ENCODE measurements at regions not wholly inside any gene's neighbourhood (a gene's known extent, or its start where the extent isn't known, plus 50 kb on each side); places are given as distances from the start of the nearest gene placed in this dataset.
"Not testable (repeated sequence)": the region's sequence is repeated elsewhere in the genome, so short reads cannot be mapped to it uniquely, and the experiment has no call there.

DNA sequence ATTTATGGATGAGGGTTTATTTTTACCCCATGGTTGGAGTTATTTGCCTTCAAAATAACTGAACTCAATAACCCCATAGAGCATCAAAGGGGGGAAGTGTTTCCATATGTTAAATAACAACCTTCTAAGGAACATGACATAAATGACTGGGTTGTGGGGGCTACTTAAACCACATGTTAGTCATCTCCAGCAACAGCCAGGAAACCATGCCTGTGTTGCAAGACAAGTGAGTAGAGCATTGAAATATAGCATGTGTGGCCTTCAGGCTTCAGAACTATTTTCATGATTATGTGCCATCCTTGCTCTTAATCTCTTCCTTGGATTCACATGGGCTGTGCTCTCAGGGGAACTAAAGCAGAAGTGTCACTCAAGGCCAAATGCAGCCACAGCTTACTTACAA is 431.2 kb downstream of the AGTPBP1 start:
- TF ChIP-seq, protein P1, sequence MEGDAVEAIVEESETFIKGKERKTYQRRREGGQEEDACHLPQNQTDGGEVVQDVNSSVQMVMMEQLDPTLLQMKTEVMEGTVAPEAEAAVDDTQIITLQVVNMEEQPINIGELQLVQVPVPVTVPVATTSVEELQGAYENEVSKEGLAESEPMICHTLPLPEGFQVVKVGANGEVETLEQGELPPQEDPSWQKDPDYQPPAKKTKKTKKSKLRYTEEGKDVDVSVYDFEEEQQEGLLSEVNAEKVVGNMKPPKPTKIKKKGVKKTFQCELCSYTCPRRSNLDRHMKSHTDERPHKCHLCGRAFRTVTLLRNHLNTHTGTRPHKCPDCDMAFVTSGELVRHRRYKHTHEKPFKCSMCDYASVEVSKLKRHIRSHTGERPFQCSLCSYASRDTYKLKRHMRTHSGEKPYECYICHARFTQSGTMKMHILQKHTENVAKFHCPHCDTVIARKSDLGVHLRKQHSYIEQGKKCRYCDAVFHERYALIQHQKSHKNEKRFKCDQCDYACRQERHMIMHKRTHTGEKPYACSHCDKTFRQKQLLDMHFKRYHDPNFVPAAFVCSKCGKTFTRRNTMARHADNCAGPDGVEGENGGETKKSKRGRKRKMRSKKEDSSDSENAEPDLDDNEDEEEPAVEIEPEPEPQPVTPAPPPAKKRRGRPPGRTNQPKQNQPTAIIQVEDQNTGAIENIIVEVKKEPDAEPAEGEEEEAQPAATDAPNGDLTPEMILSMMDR (IDR thresholded peaks at IDR 0.05): no peak
- H3K27me3 ChIP-seq: no peaks in the 10 kb centered on the region
- H3K9me3 ChIP-seq: no peaks in the 10 kb centered on the region
- intact Hi-C loops (cut with DNase I; ENCODE audit: low total_unique reads): no loop called here
- no peaks in the 10 kb centered on the region for H3K4me1 ChIP-seq
- no peak overlapping the region for H3K4me3 ChIP-seq
- DNase-seq: no peak
- no peak overlapping the region for H3K27ac ChIP-seq
- no peaks in the 10 kb centered on the region for H3K36me3 ChIP-seq

DNA sequence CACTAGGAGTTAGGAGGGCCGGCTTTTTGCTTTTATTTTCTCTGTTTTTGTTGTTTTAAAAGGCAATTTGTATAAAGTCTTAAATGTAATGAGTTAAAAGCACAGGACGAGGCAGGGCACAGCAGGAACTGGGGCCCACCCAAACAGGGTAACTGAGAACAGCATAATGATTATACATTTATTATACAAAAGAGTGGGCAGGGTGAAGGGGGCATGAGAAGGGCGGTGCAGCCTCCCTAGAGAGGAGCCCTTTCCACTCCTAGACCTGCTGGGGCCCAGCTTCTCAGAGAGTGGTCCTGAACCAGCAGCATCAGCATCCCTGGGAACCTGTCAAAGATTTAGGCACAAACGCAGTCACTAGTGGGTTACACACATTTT is 438.0 kb downstream of the AGTPBP1 start:
- DNase-seq: no peak
- TF ChIP-seq, protein P1 (IDR thresholded peaks at IDR 0.05): no peak
- H3K4me3 ChIP-seq: no peak overlapping the region
- H3K4me1 ChIP-seq: no peaks in the 10 kb centered on the region
- no peak overlapping the region for H3K27ac ChIP-seq
- H3K36me3 ChIP-seq: no peaks in the 10 kb centered on the region
- intact Hi-C loops (cut with DNase I; ENCODE audit: low total_unique reads): no loop called here
- H3K9me3 ChIP-seq: no peaks in the 10 kb centered on the region
- no peaks in the 10 kb centered on the region for H3K27me3 ChIP-seq

DNA sequence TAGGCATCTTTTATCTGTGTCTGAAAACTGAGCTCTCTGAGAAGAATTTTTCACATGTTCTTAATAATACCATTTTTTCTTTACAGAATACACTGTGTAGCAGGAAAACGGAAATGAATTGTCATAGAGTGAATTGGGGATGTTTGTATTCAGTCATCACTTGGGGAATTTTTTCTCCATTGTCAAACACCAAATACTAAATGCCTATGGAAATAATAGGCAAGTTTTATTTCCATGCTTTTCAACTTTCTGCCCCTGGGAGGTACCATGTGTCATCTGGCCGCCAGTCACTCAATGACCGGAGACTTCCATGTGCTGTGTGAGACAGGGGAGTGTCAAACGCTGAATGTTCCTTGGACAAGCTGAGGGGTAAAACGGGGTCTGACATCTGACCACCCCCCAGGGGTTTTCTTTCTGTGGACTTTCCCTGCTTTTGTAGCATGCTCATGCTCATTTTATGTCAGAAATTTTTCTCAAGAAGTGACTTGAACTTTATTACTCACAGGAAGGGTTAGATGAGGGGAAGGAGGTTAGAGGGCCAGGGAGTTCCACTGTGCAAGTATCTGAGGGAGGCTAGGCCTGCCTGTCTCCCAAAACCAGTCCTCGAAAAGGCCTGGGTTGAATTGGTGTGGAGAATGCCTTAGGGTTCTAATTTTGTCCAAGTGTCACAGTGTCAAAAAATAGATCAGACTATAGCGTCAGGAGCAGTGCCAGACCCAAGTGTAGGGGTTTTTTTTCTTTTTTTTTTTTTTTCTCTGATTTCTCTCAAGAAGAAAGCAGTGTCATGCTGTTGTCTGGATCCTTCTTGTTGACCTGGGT is 438.6 kb downstream of the AGTPBP1 start:
- Histone ChIP-seq H3K36me3 (no peaks in the 10 kb centered on the region), H3K27me3 (no peaks in the 10 kb centered on the region), H3K4me1 (no peaks in the 10 kb centered on the region), H3K9me3 (peaks cover 0 to 2% (median 0%) of the 10 kb centered on the region in 3 donors), H3K4me3 (no peak overlapping the region), H3K27ac (no peak overlapping the region)
- intact Hi-C loops (cut with DNase I; ENCODE audit: low total_unique reads): no loop called here
- TF ChIP-seq, protein P1 (IDR thresholded peaks at IDR 0.05): no peak
- DNase-seq: no peak

DNA sequence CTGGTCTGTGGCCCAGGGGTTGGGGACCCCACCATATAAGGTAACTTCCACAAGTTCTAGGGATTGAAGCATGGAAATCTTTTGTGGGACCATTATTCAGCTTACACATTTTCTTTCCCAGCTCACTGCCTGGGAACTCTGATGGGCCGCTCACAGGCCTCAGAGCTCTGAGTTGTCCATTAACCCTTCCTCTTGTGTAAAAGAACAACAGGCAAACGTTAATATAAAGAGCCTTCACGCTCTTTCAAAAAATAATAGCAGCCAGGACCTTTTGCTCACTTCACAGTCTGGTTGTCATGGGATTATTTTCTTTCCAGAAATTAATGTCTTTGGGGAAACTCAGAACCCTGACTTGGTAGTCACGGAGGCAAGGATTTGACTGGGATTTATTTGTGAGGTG is 443.3 kb downstream of the AGTPBP1 start:
- TF ChIP-seq, protein P1 (IDR thresholded peaks at IDR 0.05): no peak
- intact Hi-C loops (cut with DNase I; ENCODE audit: low total_unique reads): no loop called here

DNA sequence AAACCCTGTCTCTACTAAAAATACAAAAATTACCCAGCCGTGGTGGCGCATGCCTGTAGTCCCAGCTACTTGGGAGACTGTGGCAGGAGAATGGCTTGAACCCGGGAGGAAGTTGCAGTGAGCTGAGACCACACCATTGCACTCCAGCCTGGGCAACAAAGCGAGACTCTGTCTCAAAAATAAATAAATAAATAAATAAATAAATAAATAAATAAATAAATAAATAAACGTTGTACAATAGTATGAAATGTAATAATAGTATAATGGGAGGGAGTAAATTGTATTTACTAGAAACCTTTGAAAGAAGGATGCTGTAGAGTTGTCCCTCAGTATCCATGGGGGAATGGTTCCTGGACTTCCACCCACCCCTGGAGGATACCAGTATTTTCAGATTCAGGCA is 446.5 kb downstream of the AGTPBP1 start:
- DNase-seq; intact Hi-C loops (cut with DNase I; ENCODE audit: low total_unique reads): not testable (repeated sequence)

More for the DNA sequence above, 443.3 kb downstream of the AGTPBP1 start:
- no peak overlapping the region for H3K4me3 ChIP-seq
- no peaks in the 10 kb centered on the region for H3K27me3 ChIP-seq
- no peak overlapping the region for H3K27ac ChIP-seq
- H3K36me3 ChIP-seq: no peaks in the 10 kb centered on the region
- DNase-seq: no peak
- peaks cover 0 to 10% (median 7%) of the 10 kb centered on the region in 3 donors for H3K9me3 ChIP-seq
- no peaks in the 10 kb centered on the region for H3K4me1 ChIP-seq

DNA sequence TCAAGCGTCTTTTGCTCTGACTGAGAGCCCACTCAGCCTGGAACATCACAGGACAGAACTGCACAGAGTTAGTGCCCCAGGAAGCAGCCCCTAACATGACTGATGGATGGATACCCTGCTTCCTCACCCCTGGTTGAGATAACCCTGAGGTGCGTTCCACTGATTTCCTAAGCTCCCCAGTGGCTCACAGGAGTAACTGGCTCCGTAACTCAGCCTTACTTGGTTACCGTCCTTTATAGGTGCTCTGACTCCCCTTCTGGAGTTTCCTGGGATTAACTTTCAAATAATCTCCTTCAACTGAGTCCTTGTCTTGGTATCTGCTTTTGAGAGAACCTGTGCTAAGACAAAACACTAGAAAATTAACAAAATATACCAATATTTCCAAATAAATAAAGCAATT is 449.5 kb downstream of the AGTPBP1 start:
- intact Hi-C loops (cut with DNase I; ENCODE audit: low total_unique reads): no loop called here
- no peaks in the 10 kb centered on the region for H3K27me3 ChIP-seq
- no peak overlapping the region for H3K4me3 ChIP-seq
- H3K36me3 ChIP-seq: no peaks in the 10 kb centered on the region
- DNase-seq: no peak
- H3K9me3 ChIP-seq: no peaks in the 10 kb centered on the region
- no peak overlapping the region for H3K27ac ChIP-seq
- TF ChIP-seq, protein P1 (IDR thresholded peaks at IDR 0.05): no peak
- no peaks in the 10 kb centered on the region for H3K4me1 ChIP-seq

More for the DNA sequence above, 446.5 kb downstream of the AGTPBP1 start:
- not testable (repeated sequence) for H3K27ac ChIP-seq, H3K9me3 ChIP-seq, H3K27me3 ChIP-seq, H3K4me3 ChIP-seq, H3K36me3 ChIP-seq, H3K4me1 ChIP-seq
